ENCODE measurements at regions not wholly inside any gene's neighbourhood (a gene's known extent, or its start where the extent isn't known, plus 50 kb on each side); places are given as distances from the start of the nearest gene placed in this dataset.

DNA sequence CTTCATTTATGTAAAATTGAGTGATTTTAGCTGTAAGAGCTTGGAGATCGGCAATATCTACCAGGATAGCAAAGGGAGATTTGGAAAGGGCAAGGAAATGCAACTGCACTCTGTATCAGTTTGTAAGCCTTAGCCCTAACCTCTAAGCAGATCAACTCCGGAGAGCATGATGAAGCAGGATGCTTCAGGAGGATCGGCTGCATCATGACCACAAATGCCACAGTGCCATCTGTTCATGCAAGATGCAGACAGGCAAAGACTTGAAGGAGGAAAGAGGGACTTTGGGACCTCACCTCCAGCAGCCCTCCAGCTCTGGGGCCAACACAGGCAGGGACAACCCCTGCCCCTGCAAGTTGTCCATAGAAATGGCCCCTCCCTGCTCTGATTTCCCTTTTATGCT lies 377.6 kb upstream of the GATB start:
- TF ChIP-seq, protein P1, sequence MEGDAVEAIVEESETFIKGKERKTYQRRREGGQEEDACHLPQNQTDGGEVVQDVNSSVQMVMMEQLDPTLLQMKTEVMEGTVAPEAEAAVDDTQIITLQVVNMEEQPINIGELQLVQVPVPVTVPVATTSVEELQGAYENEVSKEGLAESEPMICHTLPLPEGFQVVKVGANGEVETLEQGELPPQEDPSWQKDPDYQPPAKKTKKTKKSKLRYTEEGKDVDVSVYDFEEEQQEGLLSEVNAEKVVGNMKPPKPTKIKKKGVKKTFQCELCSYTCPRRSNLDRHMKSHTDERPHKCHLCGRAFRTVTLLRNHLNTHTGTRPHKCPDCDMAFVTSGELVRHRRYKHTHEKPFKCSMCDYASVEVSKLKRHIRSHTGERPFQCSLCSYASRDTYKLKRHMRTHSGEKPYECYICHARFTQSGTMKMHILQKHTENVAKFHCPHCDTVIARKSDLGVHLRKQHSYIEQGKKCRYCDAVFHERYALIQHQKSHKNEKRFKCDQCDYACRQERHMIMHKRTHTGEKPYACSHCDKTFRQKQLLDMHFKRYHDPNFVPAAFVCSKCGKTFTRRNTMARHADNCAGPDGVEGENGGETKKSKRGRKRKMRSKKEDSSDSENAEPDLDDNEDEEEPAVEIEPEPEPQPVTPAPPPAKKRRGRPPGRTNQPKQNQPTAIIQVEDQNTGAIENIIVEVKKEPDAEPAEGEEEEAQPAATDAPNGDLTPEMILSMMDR (IDR thresholded peaks at IDR 0.05) = no peak
- TF ChIP-seq POLR2A (IDR thresholded peaks at IDR 0.05) = no peak
- no peak for TF ChIP-seq POLR2AphosphoS5 (IDR thresholded peaks at IDR 0.05)
- no peak for TF ChIP-seq EP300 (IDR thresholded peaks at IDR 0.05)

Data from upper lobe of left lung (tissue), 4 donors.